M059J (cell line): ENCODE measurements at regions not wholly inside any gene's neighbourhood (a gene's known extent, or its start where the extent isn't known, plus 50 kb on each side); places are given as distances from the start of the nearest gene placed in this dataset.

Source experiments
- DNase-seq: peaks from one replicate; pipeline ENCODE4 v3.0.0-alpha.2; 2012; ENCODE audit warnings: low read depth

DNA sequence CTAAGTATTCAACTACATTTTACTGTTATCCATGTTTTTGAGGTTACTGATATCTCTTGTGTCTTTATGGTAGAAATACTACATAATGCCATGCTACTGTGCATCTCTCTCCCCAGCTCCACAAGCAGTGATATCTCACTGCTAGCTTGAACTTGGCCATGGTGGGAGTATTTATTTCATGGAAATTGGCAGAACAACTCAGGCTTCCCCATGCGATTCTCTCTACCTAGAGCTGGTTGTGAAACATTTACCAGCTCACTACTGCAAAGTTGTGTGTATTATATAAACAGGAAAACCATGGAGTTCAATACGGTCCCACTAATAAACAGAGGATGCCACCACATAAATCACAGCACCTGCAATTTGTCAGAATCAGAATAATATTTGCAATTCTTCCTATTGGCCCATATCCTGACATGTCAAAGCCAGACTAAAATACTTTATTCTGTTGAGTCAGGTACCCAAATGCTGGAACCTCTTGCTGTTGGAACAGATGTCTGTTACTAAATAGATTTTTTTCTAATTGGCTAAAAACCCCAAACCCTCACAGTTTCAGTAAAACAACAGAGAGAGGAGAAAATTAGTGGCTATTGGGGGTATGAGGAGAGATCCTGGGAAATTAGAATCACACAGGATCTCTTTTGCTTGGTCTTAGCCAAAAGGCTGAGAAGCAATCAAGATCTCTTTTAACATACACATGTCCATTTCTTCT is 91.4 kb upstream of the SLC10A2 start:
- no peak for DNase-seq

DNA sequence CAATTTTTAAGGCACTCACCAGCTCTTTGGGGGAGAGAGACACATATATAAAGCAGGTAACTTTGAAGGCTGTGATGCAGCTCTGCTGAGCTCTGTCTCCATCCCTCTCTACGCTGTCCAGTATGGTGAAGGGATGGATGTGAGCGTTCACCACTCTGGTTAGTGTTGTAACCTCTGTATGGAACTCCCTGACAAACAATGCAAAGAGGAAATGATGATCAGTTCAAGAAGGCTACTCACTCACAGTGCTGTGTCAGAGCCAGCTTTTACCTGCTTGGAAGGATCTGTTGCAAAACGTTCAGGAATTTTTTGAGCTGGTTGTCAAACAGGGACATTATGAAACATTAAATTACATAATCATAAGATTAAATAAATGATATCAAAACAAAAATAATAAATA is 90.8 kb upstream of the SLC10A2 start:
- no peak for DNase-seq

DNA sequence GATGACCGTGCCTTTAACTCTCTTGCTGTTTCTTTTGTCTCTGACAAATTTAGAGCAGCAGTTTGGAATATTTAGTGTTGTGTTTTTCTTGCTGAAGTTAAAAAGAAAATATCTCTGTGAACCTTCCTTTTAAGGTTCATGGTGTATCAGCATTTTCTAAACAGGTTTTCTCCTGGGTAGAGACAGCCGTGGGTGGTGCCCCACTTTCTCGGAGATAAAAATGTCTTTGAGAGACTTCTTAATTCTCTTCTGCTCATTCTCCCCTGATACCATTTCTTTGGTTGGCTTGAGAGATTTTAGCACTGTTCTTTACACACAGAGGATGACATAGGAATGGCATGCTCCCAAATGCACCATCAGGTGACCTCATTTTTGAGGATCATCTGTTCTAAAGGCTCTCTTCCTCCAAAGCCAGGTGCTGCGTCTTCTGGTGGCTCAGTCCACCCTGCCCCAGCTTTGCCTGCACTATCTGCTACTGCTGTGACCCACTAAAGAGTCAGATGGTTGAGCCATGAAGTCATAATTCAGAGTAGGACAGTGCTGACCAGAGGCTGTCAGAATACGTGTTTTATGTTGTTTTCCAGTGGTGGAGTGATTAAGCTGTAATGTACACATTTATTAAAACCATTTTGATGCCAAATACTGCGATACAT is 90.3 kb upstream of the SLC10A2 start:
- no peak for DNase-seq

DNA sequence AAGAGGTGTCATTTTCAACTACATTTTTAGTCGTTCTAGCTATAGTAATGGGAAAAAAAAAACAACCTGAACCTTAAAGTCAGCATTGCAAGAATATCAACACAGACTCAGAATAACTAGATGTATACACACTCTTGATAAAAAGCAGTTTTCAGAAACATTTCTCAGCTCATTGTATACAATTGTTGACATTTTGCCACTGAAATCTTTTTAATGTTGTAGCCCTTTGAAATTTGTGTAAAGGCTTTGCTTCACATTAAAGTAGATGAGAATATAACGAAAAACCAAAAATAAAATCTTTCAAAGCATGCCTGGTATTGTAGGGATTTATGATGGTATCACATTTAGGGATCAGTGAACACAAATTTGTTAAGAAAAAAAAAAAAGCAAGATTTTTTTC is 87.2 kb upstream of the SLC10A2 start:
- DNase-seq: no peak

DNA sequence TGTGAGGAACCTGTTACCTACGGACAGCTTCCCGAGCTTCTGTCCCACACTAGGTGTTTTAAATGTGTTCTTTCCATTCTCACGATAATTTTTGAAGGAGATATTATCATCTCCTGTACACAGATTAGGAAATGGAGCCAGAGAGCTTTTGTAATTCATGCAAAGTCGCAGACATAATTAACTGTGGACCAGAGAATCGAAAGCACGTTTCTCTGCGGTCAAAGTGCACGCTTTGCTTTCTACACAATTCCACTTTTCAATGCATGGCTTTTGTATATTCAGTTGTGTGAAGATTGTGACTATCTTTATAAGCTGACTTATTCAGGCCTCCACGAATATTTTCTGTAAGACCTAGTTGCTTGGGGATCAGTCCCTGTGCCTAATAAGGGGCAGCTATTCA is 81.7 kb upstream of the SLC10A2 start:
- DNase-seq: no peak

DNA sequence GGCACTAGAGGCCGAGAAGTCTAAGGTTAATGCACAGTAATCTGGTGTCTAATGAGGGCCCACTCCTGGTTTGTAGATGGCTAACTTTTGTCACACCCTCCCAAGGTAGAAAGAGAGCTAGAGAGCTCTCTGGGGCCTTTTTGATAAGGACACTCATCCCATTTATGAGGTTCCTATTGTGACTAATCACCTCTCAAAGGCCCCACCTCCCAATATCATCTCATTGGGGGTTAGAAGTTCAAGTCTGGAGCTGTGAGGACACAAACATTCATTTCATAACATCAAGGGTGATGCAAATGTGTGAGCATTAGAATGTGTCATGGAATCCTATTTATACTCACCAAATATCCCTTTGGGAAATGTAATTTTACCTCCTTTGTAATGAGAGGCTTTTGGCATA is 79.2 kb upstream of the SLC10A2 start:
- DNase-seq: no peak

DNA sequence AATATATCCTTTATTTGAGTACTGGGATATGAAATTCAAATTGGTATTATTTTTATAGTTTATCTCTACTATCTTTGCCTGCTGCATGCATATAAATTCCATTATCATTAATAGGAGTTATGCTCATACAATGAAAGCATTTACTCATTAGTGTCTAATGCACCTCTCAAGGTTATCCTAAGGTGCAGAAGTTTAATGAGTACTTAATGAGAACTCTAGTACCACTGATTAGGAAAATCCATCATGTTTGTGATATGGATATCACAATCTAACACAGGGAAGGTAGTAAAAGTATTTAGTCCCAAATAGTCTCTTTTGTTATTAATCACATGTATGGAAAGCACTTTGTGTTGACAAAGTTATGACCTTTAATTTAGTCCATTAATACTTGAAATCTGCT is 77.2 kb upstream of the SLC10A2 start:
- DNase-seq: no peak

DNA sequence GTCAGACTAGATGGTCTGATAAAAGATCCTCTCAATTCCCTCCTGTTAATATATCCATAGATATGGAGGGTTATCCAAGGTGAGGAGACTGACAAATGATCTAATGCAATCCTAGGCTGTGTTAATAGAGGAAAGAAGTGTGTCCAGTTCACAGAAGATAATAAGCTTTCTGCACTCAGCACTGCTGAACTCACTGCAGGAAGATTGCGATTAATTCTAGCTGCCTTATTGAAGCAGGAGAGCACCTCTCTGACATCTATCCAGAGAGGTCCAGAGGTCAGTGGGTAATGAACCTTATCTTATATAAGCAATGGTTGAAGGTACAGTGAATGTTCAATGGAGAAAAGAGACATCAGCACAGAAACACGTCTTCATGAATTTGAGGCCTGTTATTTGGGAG is 75.9 kb upstream of the SLC10A2 start:
- DNase-seq: no peak

DNA sequence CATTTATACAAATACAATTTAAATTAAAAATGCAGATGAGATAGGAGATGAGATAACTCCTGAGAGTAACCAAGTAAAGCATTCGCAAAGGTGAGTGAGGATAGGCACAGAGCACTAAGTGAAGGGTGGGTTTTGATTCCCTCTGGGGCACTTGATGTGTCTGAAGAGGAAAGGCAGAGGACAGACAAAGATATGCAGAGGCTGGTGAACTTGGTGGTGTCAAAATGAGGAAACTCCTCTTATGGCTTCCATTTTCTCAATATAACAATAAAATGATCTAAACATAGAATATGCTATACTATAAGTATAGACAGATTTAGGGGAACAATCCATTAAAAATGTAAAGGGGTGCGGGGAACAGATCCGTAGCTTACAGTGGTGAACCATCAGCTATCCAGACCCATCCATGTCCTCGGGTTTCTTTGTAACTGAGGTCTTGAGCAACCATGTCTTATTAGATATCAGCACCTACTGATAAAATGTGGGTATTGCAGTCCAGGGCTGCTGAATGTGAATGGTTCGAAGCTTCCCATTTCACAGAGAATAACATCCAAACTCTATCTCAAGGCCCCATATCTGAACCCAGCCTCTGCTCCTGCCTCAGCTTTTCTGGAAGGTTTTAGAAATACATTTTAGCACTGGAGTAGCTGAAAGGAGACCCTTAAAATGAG is 73.9 kb upstream of the SLC10A2 start:
- peak; percentile 0 for DNase-seq

DNA sequence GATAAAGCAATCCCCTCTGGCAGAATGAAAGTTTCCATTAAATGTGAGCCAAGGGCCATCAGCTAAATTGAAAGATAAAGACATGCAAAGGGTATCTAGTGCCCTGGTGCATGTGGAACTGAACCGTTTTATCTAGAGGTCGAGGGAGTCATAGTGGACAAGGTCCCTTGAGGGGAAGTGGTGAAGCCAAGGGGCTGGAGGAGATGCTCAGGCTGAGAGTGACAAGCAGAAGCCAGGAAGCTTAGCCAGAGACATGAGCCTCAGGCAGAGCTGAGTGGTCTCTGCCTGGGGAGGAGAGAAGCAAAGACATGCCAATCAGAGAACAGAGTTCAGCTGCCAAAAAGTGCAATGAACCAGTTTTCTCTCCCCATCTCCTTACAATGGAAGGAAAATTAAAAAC is 68.1 kb upstream of the SLC10A2 start:
- DNase-seq: no peak

DNA sequence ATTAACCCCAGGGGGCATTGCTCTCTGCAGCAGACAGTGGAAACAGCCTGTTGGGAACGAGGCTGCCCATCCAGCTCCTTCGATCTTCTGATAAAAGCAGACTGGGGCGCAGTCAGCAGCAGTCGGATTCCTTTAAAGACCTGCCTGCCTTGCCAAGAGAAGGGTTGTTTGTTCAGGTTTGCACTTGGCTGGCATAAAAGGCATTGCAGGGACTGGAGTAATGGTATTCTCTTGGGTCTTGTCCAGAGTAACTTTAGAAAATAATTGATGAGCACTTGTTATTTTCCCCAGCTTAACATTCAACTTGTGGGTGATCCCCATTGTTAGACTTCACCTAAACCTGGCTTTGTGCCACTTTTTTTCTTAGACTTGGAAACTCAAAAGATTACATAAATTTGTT is 67.3 kb upstream of the SLC10A2 start:
- DNase-seq: no peak

DNA sequence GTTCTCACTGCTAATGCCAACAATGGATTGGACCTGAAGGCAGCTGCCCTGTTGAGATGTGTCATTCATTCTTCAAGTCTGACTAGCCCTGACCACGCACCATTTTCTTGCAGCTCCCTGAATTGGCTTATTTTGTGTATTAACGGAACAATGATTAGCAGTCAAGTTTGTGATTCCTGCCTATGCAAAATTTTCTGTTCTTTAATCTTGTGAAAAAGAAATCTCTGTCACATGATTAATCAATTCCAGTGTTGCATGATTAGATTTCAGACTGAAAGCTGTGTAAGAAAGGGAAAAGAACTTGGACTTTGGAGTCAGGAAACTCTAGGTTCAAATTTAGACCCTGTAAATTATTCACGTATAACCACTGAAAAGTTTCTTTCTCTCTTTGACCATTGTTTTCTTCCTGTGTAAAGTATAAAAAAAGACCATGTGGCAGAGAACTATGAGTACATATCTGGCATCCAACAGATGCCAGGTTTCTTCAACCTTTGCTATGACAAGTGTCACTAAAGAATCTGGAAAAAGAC is 64.5 kb upstream of the SLC10A2 start:
- DNase-seq: no peak

DNA sequence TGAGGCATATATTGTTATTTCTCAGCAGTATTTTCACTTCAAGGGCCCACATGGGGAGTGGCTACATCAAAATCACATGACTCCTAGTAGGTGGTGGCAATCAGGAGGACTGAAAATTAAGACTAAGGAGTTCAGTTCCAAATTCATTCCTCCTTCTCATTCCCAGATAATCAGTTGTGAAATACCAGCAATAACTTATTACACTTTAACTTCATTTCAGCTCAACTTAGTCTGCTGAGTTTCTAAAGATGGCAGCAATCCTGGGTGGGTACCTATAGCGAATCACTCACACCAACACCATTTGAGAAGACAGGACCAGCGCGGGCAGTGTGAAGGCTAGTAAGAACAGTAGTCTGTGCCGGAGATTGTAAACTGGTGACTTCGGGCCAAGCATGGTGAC is 63.9 kb upstream of the SLC10A2 start:
- DNase-seq: no peak
